ENCODE measurements at regions not wholly inside any gene's neighbourhood (a gene's known extent, or its start where the extent isn't known, plus 50 kb on each side); places are given as distances from the start of the nearest gene placed in this dataset.
A peak's percentile ranks its signal among the peaks of the same experiment; 100 is the strongest.
"Not testable (repeated sequence)": the region's sequence is repeated elsewhere in the genome, so short reads cannot be mapped to it uniquely, and the experiment has no call there.

DNA sequence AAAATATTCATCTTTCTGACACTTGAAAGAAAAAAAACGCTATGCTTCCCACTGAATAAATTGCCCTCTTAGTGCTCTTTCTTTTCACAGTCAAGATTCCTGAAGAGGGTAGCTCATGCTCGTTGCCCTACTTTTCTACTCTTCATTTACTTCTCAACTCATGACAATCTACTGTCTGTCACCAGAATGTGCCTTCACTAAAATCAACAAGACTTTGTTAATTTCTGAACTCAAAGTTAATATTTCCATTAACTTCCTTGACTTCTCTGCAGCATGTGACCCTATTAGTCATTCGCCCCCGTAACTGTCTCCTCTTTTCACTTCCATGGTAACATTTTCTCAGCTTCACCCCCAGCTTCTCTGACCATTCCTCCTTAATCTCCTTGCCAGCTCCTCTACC is 98.9 kb upstream of the MAPRE2 start:
- DNase-seq = no peak

- no peak for DNase-seq
Observed at GRCh38 chr18:34942975-34943374, 98.2 kb upstream of the MAPRE2 start.

DNA sequence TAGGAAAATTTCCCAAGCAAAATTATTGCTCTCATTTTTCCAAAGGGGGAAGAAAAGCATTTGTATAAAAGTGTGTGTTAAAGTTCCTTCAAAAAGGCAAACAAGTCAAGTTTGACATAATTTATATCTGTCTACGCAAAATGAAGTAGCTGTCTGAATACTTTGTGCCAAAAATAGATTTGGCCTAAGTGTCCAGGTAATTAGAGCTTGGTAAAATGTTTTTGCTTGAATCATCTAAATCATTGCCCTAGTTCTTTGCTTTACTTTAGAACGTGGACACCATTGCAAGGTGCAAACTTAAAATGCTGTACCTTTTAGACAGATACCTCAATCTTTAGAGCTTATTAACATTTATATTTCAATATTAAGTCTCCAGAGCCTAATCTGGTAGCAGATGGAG is 97.6 kb upstream of the MAPRE2 start:
- no peak for DNase-seq

DNA sequence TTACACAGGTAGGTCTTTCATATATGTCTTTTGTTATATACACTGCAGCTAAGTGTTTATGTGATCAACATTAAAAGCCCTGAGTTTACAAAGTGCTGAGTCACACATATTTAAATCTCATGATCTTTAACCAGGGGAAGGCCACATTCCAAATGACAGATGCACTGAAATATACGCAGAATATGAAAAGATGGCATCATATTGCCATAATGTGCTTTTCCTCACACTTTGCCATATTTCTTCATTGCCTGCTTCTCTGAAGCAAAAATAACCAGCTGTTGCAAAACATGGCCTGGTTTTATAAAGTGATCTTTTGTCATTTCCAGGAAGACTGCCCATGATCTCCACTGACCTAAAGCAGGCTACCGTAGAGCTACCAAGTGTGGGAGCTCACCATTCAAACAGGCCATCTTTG is 93.5 kb upstream of the MAPRE2 start:
- no peak for DNase-seq

- DNase-seq = no peak
Observed at GRCh38 chr18:34951625-34952379, 89.4 kb upstream of the MAPRE2 start.

GRCh38 chr18:34953212-34953611 is 88.0 kb upstream of the MAPRE2 start:
- DNase-seq = no peak

DNA sequence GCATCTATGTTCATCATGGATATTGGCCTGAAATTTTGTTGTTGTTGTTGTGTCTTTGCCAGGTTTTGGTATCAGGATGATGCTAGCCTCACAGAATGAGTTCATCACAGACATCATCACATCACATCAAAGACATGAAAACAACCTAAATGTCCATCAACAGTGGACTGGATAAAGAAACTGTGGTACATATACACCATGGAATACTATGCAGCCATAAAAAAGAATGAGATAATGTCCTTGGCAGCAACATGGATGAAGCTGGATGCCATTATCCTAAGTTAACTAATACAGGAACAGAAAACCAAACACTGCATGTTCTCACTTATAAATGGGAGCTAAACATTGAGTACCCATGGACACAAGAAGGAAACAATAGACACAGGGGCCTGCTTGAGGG is 85.7 kb upstream of the MAPRE2 start:
- DNase-seq = not testable (repeated sequence)

DNA sequence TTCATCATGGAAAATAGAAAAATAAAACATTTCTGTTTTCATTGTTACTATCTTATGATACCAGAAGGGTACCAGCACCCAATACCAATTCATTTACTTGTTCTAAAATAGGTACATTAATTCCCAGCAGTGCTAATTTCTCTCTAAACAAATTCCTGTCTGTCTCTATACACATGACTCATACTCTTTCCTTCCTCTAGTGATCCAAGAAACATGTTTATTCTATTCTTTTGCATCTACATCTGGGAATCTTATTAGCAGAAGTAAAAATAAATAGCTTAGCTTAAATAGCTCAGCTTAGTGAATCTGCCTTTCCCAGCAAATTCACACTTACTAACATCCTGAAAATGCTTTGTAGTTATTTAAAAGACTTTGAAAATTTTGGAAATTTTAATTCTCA is 84.5 kb upstream of the MAPRE2 start:
- DNase-seq = no peak

DNA sequence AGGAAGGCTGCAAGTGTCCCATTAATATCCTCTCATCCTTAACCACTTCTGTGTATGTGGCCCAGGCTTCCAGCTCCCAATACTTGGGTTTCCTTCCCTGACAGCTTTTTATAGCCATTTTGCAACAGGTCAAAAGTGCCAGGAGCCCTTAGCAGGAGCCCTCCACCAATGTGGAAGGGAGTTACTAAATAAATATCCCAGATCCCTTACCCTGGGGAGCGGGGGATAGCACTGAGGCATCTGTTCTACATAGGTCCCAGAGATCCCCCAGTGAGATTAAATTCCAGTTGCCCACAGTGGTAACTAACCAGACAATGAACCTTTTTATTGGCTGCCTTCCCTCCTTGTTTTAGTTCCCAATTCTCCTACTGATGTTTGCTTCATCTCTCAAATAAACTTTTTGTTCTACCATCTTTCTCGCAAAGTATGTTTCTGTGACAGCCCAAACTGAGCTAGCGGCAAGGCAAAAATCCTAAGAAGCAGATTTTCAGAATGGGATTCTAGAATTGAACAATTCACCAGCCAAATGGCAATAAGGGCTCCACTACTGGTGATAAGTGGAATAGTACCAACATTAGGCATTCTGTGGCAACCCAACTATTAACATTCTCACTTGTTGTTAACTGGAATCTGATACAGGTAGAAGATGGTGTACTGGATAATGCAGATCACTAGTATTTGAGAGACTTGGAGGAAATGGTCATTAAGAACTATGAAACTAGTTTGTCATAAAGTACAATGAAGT is 83.9 kb upstream of the MAPRE2 start:
- no peak for DNase-seq

GRCh38 chr18:34957864-34958259 is 83.4 kb upstream of the MAPRE2 start:
- no peak for DNase-seq

DNA sequence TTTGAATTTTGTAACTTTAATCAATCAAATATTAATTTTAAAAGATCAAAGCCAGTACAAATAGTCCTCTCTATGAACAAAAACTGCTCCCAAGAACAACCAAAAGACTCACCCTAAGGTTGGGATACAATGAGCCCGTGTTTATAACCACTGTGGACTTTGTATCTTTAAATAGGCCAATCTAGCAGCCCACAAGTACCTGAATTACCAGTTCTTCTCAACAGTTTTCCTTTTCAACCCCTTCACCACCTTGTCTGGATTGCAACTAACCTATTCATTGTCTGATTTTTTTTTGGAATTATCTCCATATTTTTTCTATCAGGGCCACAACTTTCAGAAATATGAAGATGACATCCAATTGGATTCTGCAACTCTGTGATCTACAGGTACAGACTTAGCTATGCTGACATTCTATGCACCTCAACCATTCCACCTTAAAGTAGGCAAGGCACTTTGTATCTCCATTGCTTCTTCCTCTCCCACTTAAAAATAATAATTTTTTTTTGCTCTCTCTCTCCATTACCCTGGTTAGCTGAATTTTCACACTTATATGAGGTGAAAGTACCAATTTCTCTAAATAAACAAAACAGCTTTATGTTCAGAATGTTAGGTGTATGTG is 81.9 kb upstream of the MAPRE2 start:
- DNase-seq = no peak

DNA sequence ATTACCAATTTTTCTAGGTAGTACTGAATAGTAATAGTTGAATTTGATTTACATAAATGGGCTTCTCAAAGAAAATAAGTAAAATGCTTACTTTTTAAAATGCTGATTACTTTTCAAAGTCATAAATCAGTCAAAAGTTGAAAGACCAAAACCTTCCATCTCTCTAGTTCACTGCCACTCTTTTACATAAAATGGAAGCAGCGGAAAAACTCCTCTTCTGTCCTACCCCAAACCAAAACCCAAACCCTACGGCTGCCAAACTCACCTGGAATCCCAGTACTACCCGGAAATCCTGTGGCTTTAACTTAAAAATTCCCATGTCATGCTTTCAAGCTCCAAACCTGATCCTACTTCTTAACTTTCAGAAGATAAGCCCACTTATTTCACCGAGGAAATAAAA is 81.2 kb upstream of the MAPRE2 start:
- no peak for DNase-seq

DNA sequence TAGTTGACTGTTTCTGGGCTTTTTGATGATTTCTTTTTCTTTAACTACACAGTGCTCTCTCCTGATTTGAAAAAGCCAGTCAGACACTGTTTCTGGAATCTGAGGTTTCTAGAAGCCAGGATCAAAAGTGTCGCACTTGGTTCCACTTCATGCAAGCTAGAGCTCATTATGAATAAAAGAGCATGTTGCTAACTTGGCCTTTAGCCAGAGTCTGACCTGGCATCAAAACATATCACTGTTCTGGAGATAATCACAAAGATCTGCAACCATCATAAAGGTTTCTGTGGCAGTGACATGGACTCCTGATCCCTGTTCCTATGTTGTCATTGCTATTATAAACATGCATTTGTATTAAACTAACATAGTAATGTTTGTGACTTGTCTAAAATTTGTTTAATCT is 76.1 kb upstream of the MAPRE2 start:
- DNase-seq = no peak

- DNase-seq = no peak
Observed at GRCh38 chr18:34965566-34965965, 75.6 kb upstream of the MAPRE2 start.

GRCh38 chr18:34970106-34970505 is 71.1 kb upstream of the MAPRE2 start:
- DNase-seq = no peak

GRCh38 chr18:34971313-34971712 is 69.9 kb upstream of the MAPRE2 start:
- peak in 1 of 4 experiments; percentile 10 for DNase-seq

DNA sequence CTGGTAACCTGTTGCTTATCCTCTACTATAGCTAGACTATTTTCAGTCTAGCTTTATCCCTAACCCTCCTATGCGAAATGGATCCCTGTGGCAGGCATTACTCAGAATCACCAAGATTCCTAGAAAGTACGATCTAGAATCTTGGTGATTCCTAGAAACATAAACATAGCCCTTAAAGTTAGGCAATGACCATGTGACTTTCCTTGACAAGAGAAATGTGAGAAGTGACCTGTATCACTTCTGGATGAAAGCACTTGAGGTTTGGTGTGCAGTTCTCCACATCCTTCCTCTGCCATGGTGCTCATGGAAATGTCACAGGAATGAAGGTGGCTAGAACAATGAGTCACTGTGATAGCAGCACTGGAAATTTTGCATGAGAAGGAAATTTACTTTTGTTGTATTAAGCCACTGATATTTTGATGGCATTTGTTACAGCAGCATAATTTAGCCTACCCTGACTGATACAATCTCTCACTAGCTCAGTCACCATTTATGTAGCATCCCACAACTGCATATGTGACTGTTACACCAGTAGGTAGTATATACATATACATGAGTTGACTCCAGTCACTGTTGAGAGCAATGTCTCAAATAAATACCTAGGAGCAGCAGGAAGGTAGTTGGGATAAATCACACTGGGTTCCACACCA is 68.3 kb upstream of the MAPRE2 start:
- DNase-seq = no peak

- DNase-seq = no peak
Observed at GRCh38 chr18:34976123-34976522, 65.1 kb upstream of the MAPRE2 start.

- no peak for DNase-seq
Observed at GRCh38 chr18:34976534-34976898, 64.7 kb upstream of the MAPRE2 start.

- DNase-seq = peak; percentile 36 to 72 (median 56)
Observed at GRCh38 chr18:34976899-34977837, 64.0 kb upstream of the MAPRE2 start.

GRCh38 chr18:34977838-34978532 is 63.2 kb upstream of the MAPRE2 start:
- DNase-seq = peak; percentile 21 to 68 (median 34)

- peak in 1 of 4 experiments; percentile 8 for DNase-seq
Observed at GRCh38 chr18:34978533-34978893, 62.7 kb upstream of the MAPRE2 start.
